IPS DF 6.9 (cell line): ENCODE measurements at regions not wholly inside any gene's neighbourhood (a gene's known extent, or its start where the extent isn't known, plus 50 kb on each side); places are given as distances from the start of the nearest gene placed in this dataset.

Experiments used
- DNase-seq: peaks from one replicate; pipeline ENCODE4 v3.0.0-alpha.2; 2013; ENCODE audit warnings: low read depth, low spot score
- H3K27ac ChIP-seq: one replicate; pipeline ENCODE4 v1.5.1; 2013; ENCODE audit warnings: low read length, control low read depth
- H3K27me3 ChIP-seq: 2 replicates; pipeline ENCODE4 v1.6.1; 2013; ENCODE audit warnings: mild to moderate bottlenecking, low read length; ENCODE audit not compliant: control insufficient read depth, insufficient read depth
- H3K36me3 ChIP-seq: 2 replicates; pipeline ENCODE4 v1.6.1; 2013; ENCODE audit warnings: low read length; ENCODE audit not compliant: control insufficient read depth, insufficient read depth
- H3K4me1 ChIP-seq: 2 replicates; pipeline ENCODE4 v1.6.1; 2013; ENCODE audit warnings: low read length; ENCODE audit not compliant: control insufficient read depth, insufficient read depth
- H3K4me3 ChIP-seq: 2 replicates; pipeline ENCODE4 v1.5.1; 2013; ENCODE audit warnings: mild to moderate bottlenecking, low read length
- H3K9me3 ChIP-seq: 2 replicates; pipeline ENCODE4 v1.6.1; 2013; ENCODE audit warnings: low read length, inconsistent platforms; ENCODE audit not compliant: control insufficient read depth, insufficient read depth
- WGBS: extraction: QIAGEN DNeasy Blood & Tissue Kit; methylation state at CpG from one replicate; pipeline ENCODE4 v1.1.7; 2013; ENCODE audit warnings: mixed read lengths, missing lambda C conversion rate; ENCODE audit not compliant: insufficient read length, insufficient coverage; 5-methylcytosine and 5-hydroxymethylcytosine counted together

DNA sequence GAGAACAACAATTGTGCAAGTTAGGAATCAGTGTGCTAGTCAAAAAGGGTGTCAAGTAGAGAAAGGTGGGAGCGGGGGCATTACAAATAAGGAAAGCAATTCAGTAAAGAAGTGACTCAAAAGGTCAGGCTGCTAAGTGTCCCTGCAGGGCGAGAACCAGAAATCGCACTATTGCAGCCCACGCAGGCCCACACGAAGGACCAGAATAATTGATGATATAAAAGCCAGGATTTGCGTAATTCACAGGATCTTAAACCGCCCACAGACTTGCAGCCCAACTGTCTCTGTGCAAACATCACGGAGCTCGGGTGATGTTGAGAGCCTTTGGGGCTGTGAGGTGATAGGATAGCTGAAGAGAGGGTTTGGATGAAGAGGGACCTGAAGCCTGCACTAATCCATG is 349.0 kb downstream of the BRINP1 start:
- Histone ChIP-seq H3K4me3 (no peak overlapping the region), H3K27ac (no peak overlapping the region), H3K36me3 (no peaks in the 10 kb centered on the region), H3K4me1 (no peaks in the 10 kb centered on the region), H3K27me3 (no peaks in the 10 kb centered on the region), H3K9me3 (no peaks in the 10 kb centered on the region)
- DNase-seq: no peak
- WGBS: no CpG with 5 or more reads among the region's 9 CpGs

DNA sequence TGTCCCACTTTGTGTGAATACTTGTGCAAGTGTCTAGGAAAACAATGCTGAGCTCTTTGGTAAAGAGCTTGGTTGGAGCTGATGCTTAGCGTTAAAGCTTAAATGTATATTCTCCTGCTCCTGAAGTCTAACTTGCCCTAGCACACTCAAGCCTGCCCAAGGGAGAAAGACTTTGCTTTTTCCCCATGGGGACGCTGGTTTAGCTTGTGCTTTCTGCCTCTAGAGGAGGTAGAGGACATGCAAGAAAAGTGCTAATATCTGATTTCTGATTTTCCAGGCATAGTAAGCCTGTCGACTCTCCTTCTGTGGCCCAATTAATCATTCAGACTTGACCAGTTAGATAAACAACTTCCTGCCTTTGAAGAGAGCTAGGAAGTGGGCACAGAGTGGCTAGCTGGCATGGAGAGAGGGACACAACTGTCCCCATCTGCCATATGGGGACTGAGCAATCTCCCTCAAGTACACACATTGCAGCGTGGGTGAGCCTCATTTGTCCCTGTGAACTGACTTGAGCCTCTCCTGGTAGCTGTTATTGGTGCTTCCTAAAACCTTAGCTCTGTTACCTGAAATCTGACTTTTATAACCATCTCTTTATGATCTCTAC is 348.4 kb downstream of the BRINP1 start:
- no peaks in the 10 kb centered on the region for H3K27me3 ChIP-seq
- no CpG with 5 or more reads among the region's 4 CpGs for WGBS
- H3K9me3 ChIP-seq: no peaks in the 10 kb centered on the region
- H3K4me1 ChIP-seq: no peaks in the 10 kb centered on the region
- H3K36me3 ChIP-seq: no peaks in the 10 kb centered on the region
- no peak for DNase-seq
- no peak overlapping the region for H3K27ac ChIP-seq
- no peak overlapping the region for H3K4me3 ChIP-seq

DNA sequence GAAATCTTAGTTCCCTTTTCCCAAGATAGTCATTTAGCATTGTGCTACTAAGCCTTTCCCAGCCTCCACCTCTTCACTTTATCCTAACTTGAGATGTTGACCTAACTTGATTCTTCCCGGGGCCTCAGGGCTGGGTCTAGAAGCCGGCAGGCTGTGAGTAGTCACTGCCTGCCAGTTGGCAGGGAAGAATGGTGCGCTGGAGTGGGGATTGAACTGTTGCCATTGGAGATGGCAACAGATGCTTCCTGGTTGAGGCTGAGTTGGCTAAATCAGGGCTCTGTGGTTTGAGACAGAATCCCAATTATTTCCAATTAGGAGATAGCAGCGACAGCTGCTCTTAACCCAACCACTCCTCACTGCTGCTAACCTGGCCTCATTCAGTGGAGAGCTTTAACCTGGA is 343.1 kb downstream of the BRINP1 start:
- DNase-seq: no peak
- no peaks in the 10 kb centered on the region for H3K9me3 ChIP-seq
- H3K4me1 ChIP-seq: no peaks in the 10 kb centered on the region
- no peak overlapping the region for H3K27ac ChIP-seq
- H3K27me3 ChIP-seq: no peaks in the 10 kb centered on the region
- no peaks in the 10 kb centered on the region for H3K36me3 ChIP-seq
- H3K4me3 ChIP-seq: no peak overlapping the region
- no CpG with 5 or more reads among the region's 4 CpGs for WGBS

DNA sequence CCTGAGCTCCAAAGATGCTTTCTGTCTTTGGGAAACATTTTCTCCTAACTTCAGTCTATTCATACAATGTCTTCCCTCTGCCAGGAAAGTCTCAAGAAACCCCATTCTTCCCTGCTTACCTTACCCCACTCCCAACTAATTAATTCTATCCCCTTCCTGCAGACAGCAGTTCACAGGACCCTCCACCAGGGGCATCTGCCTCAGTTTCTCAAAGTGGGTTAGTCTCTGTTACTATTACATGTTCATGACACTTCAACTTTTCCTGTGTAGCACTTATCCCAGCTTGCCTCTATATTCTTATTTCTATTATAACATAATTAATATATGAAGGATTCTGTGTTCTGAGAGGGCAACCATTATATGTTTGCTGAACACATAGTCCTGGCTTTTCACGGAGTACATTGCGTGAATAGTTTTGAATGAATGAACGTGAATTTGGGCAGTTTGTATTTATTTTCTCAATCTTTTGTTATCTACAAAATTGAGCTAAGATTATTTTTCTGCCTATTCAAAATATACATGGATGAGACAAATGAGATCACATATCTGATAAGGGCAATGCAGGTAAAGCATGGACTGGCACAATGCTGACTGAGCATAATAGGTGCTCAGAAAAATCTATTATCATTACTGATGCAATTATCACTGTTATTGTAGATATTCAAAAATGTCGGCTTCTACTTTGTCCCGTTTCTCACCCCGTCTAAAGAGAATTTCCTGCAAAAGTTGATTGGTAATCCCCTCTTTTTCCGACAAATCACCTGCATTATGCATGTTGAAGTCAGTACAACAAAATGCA is 341.1 kb downstream of the BRINP1 start:
- no peaks in the 10 kb centered on the region for H3K9me3 ChIP-seq
- no peak overlapping the region for H3K27ac ChIP-seq
- DNase-seq: no peak
- no peaks in the 10 kb centered on the region for H3K36me3 ChIP-seq
- no peaks in the 10 kb centered on the region for H3K27me3 ChIP-seq
- H3K4me3 ChIP-seq: no peak overlapping the region
- no CpG with 5 or more reads among the region's 7 CpGs for WGBS
- no peaks in the 10 kb centered on the region for H3K4me1 ChIP-seq

DNA sequence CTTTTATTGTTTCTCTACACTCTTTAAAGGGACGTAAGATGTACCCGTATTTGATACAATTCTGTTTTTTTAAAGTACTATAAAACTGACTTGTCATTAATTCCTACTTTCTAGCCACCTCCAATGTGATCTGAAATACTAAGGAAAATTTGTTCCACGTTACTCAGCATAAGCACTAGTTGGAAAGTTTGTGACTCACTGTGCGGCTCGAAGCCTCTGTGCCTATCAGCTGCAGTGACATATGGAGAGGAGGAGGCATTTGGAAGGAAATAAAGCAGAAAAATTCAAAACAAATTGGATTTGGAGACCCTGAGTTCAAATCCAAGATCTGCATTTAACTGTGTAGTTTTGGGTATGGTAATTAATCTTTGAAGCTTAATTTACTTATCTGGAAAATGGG is 339.3 kb downstream of the BRINP1 start:
- Histone ChIP-seq H3K9me3 (no peaks in the 10 kb centered on the region), H3K27ac (no peak overlapping the region), H3K27me3 (no peaks in the 10 kb centered on the region), H3K4me3 (no peak overlapping the region), H3K36me3 (no peaks in the 10 kb centered on the region), H3K4me1 (no peaks in the 10 kb centered on the region)
- DNase-seq: no peak
- no CpG with 5 or more reads among the region's 5 CpGs for WGBS

DNA sequence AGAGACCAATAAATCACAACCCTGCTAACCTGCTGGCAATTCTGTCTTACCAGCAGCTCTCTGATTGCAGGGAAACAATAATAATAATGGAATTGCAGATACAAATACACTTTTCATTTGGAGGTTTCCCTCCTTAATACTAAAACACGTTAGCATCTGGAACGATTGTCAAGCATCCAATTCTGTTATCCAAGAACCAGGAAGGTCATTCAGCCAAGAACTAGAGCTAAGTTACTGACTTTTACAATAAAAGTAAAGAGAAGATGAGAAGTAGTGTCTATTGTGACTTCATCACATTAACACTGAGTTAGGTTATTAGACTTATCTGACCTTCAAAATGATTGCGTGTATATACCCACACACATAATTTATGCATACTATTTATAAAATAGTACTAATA is 335.6 kb downstream of the BRINP1 start:
- no peak for DNase-seq
- Histone ChIP-seq H3K4me3 (no peak overlapping the region), H3K4me1 (no peaks in the 10 kb centered on the region), H3K9me3 (no peaks in the 10 kb centered on the region), H3K27me3 (no peaks in the 10 kb centered on the region), H3K36me3 (no peaks in the 10 kb centered on the region), H3K27ac (no peak overlapping the region)
- no CpG with 5 or more reads among the region's 3 CpGs for WGBS

DNA sequence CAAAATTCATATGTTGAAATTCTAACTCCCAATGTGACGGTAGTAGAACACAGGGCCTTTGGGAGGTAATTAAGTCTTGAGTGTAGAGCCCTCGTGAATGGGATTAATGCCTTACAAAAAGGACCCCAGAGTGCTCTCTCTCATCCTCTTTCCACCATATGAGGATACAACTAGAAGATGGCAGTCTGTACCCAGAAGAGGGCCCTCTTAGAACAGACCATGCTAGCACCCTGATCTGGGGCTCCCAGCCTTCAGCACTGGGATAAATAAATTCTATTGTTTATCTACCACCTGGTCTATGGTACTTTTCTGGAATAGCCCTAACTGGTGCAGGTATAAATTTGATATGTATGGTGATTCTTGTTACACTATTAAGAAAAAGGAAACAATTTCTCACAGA is 332.3 kb downstream of the BRINP1 start:
- no CpG with 5 or more reads among the region's 2 CpGs for WGBS
- no peaks in the 10 kb centered on the region for H3K36me3 ChIP-seq
- H3K4me3 ChIP-seq: no peak overlapping the region
- H3K27me3 ChIP-seq: no peaks in the 10 kb centered on the region
- no peaks in the 10 kb centered on the region for H3K4me1 ChIP-seq
- DNase-seq: no peak
- no peaks in the 10 kb centered on the region for H3K9me3 ChIP-seq
- H3K27ac ChIP-seq: no peak overlapping the region

DNA sequence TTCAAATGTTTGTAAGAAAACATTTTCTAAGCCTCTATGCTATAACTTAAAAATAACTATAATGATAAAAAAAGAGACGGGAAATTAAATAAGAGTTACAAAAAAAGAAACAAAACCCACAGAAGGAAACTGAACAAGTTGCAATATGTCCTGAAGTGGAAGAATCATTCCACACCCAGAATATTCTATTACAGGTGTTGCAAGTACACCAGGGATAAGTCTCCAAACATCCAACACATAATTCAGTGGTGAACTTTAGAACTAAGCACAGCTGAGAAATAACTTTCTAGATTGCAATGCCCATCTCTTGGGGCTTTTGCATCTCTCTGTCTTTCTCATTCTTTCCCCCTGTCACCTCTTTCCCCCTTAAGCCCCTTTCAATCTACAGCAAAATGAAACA is 325.2 kb downstream of the BRINP1 start:
- no peak for DNase-seq
- no peaks in the 10 kb centered on the region for H3K9me3 ChIP-seq
- no CpG with 5 or more reads among the region's 1 CpG for WGBS

DNA sequence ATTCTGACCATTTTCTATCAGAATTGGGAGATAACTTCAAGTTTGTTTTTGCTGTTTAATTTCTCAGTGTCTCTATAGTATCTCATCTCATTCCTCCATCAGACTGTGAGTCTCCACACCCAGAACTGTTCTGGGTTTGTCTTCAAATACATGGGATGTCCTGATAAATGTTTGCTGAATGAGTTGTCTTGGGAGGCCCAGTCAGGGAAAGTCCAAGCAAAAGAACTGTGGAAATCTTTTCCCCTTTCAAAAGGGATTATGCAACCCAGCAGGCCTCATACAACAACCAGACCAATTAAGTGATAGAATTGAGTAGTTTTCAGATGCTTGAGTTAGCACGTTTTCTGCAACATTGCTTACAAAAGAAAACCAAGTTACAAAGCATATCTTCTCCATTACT is 324.4 kb downstream of the BRINP1 start:
- WGBS: no CpG with 5 or more reads among the region's 1 CpG
- Histone ChIP-seq H3K4me3 (no peak overlapping the region), H3K27me3 (no peaks in the 10 kb centered on the region), H3K4me1 (no peaks in the 10 kb centered on the region), H3K9me3 (no peaks in the 10 kb centered on the region), H3K27ac (no peak overlapping the region), H3K36me3 (no peaks in the 10 kb centered on the region)
- no peak for DNase-seq

More for the DNA sequence above, 325.2 kb downstream of the BRINP1 start:
- no peak overlapping the region for H3K4me3 ChIP-seq
- H3K4me1 ChIP-seq: no peaks in the 10 kb centered on the region
- H3K36me3 ChIP-seq: no peaks in the 10 kb centered on the region
- no peak overlapping the region for H3K27ac ChIP-seq
- H3K27me3 ChIP-seq: no peaks in the 10 kb centered on the region

DNA sequence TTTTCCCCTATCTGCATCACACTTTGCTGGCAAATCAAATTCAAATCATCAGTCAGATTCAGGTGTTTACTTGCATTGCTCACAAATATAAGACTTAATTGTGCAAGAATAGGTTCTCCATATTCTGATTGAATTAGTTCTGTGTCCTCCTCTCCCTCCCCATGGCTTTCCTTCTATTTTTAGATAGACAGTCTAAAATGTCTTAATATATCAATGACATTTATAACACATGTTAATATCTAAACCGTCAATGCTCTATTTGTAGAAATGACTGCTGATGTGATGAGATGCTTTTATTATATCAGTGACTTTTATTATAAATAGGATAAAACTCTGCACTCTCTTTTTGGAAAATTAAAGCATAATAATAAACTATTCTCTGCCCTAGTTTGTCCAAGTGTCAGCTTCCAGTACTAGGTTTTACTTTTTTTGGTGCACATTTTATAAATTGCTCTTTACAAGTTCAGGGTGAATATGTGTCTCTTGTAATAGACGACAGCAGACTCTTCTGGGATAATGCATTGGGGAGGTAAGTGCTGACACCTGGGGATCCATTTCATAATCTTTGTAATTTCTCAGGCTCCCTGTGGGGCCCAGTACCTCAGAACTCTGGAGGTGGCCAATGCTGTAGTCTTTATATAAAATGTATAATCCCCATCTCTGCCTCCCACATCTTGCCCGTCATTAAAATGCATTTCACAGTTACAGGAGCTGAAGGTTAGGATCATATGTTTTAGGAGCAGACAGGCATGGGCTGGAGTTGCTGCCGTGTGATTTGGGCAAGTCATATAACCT is 321.5 kb downstream of the BRINP1 start:
- no peak for DNase-seq
- H3K4me1 ChIP-seq: no peaks in the 10 kb centered on the region; the same call in 1 of the 2 replicates
- no peak overlapping the region for H3K27ac ChIP-seq
- WGBS: no CpG with 5 or more reads among the region's 4 CpGs
- H3K36me3 ChIP-seq: no peaks in the 10 kb centered on the region
- H3K27me3 ChIP-seq: no peaks in the 10 kb centered on the region
- no peaks in the 10 kb centered on the region for H3K9me3 ChIP-seq
- H3K4me3 ChIP-seq: no peak overlapping the region
